ENCODE measurements at regions not wholly inside any gene's neighbourhood (a gene's known extent, or its start where the extent isn't known, plus 50 kb on each side); places are given as distances from the start of the nearest gene placed in this dataset.

DNA sequence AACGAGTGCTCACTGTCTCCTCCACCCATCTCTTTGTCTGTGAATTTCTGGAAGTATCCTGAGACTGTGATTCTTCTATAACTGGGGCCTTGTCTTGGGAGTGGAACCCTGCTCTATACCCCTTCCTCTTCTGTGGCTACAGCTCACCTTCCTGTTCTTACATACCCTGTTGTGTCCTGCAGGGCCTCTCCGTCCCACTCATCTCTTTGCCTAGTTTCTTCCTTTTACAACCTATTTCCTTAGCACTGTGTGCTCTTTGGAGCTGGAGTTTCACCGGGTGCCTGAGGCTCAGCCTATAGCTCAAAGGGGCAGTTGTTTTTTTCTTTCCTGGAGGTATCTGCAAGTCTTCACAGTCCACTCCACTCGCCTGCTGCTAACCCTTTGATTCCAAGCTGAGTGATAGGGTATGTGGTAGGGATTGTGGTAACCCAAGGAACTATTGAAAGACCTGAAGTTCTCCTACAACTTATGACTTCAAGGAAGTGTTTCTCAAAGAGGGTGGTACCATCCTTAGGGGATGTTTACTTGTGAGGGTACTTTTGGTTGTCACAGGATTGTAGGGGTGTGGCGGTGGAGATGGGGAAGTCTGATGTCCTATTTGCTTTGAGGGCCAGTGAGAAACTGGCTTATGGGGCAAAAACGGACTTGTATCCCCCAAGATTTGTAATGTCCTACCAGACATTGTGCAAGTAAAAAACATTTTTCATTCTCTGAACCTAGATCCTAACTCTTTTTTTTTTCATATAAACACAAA, 66.6 kb upstream of the ARL8B start:
- Mint-ChIP-seq H3K9me3 (no peaks in the 10 kb centered on the region), H3K4me3 (no peak overlapping the region), H3K27me3 (ENCODE audit: low read depth) (no peaks in the 10 kb centered on the region; the same call in 1 of the 2 replicates), H3K4me1 (no peaks in the 10 kb centered on the region), H3K27ac (no peak overlapping the region), H3K36me3 (ENCODE audit: insufficient read depth in 1 of 3, low read depth in 3 of 3) (no peaks in the 10 kb centered on the region)
- TF ChIP-seq, protein P1, sequence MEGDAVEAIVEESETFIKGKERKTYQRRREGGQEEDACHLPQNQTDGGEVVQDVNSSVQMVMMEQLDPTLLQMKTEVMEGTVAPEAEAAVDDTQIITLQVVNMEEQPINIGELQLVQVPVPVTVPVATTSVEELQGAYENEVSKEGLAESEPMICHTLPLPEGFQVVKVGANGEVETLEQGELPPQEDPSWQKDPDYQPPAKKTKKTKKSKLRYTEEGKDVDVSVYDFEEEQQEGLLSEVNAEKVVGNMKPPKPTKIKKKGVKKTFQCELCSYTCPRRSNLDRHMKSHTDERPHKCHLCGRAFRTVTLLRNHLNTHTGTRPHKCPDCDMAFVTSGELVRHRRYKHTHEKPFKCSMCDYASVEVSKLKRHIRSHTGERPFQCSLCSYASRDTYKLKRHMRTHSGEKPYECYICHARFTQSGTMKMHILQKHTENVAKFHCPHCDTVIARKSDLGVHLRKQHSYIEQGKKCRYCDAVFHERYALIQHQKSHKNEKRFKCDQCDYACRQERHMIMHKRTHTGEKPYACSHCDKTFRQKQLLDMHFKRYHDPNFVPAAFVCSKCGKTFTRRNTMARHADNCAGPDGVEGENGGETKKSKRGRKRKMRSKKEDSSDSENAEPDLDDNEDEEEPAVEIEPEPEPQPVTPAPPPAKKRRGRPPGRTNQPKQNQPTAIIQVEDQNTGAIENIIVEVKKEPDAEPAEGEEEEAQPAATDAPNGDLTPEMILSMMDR (conservative IDR thresholded peaks at IDR 0.05), result no peak
- no peaks in the 10 kb centered on the region for H3K79me2 ChIP-seq (ENCODE audit: insufficient read depth, low read length)
- no peak for DNase-seq
- H3K14ac ChIP-seq (ENCODE audit: insufficient read depth, low read length), result no peak overlapping the region
- H3K9ac ChIP-seq (ENCODE audit: extremely low read depth, insufficient read length, low read length), result no peak overlapping the region
- H2BK120ac ChIP-seq (ENCODE audit: low read depth, low read length, poor library complexity, severe bottlenecking), result no peak overlapping the region
- H3K56ac ChIP-seq (ENCODE audit: insufficient read length, low read depth, low read length), result no peak overlapping the region
- no peak overlapping the region for H3K23ac ChIP-seq (ENCODE audit: insufficient read length, low read depth, low read length)
- H2BK15ac ChIP-seq (ENCODE audit: low read depth, low read length), result no peak overlapping the region
- H2BK20ac ChIP-seq (ENCODE audit: low read depth, low read length, poor library complexity, severe bottlenecking), result no peak overlapping the region
- no peak overlapping the region for H3K27ac ChIP-seq (ENCODE audit: insufficient read length, low read depth, low read length)
- H3T11ph ChIP-seq (ENCODE audit: low read length), result no peak overlapping the region
- no peak overlapping the region for H4K8ac ChIP-seq (replicated peaks; ENCODE audit: insufficient read length, low read depth, low read length)
- H3K9me3 ChIP-seq (ENCODE audit: control insufficient read depth, low read depth, low read length), result no peaks in the 10 kb centered on the region
- H3K4me1 ChIP-seq (ENCODE audit: insufficient read depth, low read length), result no peaks in the 10 kb centered on the region
- H4K20me1 ChIP-seq (ENCODE audit: control insufficient read depth, insufficient read depth, insufficient read length), result no peaks in the 10 kb centered on the region
- no peaks in the 10 kb centered on the region for H3K79me1 ChIP-seq (ENCODE audit: insufficient read depth, low read depth, low read length, poor library complexity, severe bottlenecking)
- H2BK12ac ChIP-seq (ENCODE audit: insufficient read length, low read depth, low read length), result no peak overlapping the region
- H2AK5ac ChIP-seq (ENCODE audit: insufficient read length, low read length), result no peak overlapping the region
- no peaks in the 10 kb centered on the region for H3K23me2 ChIP-seq (ENCODE audit: insufficient read length, low read depth, low read length, poor library complexity, severe bottlenecking)
- no peaks in the 10 kb centered on the region for H3K27me3 ChIP-seq (ENCODE audit: insufficient read depth, low read length)
- H2AFZ ChIP-seq (ENCODE audit: low read length), result no peak overlapping the region
- H3K18ac ChIP-seq (ENCODE audit: insufficient read length, low read depth, low read length), result no peak overlapping the region
- no peak overlapping the region for H4K5ac ChIP-seq (ENCODE audit: insufficient read length, low read depth, low read length)
- no peak overlapping the region for H3K4me2 ChIP-seq (ENCODE audit: insufficient read depth, insufficient read length, low read length)
- H3K4ac ChIP-seq (ENCODE audit: low read depth, low read length), result no peak overlapping the region
- no peak overlapping the region for H2BK5ac ChIP-seq (ENCODE audit: insufficient read length, low read length)
- WGBS (ENCODE audit: extremely low coverage, insufficient read length, low lambda C conversion rate), result no CpG with 5 or more reads among the region's 6 CpGs
- H4K91ac ChIP-seq (ENCODE audit: insufficient read length, low read depth, low read length), result no peak overlapping the region
